AG04449 (cell line): ENCODE measurements at regions not wholly inside any gene's neighbourhood (a gene's known extent, or its start where the extent isn't known, plus 50 kb on each side); places are given as distances from the start of the nearest gene placed in this dataset.
"Not testable (repeated sequence)": the region's sequence is repeated elsewhere in the genome, so short reads cannot be mapped to it uniquely, and the experiment has no call there.

ENCODE experiments used
- CTCF ChIA-PET: fragments of 350-600 bp; formaldehyde crosslinking; extraction: SDS; loops from one replicate; lab custom pipeline; 2021; ENCODE audit warnings: antibody characterized with exemption; lab: Yijun Ruan, JAX
- POLR2A ChIA-PET: fragments of 400-600, 350-600 bp; formaldehyde crosslinking; extraction: SDS; loops from one replicate; lab custom pipeline; 2020; ENCODE audit warnings: antibody characterized with exemption, inconsistent platforms; lab: Yijun Ruan, JAX
- DNase-seq: peaks from one replicate; pipeline ENCODE4 v3.0.0-alpha.2; 2010; ENCODE audit warnings: low read depth, low spot score
- H3K4me3 ChIP-seq: 2 replicates; pipeline ENCODE4 v1.5.1; 2011; ENCODE audit warnings: low read depth, mild to moderate bottlenecking, control low read depth, low read length
- CTCF ChIP-seq: IDR thresholded peaks from one replicate; pipeline ENCODE4 v1.5.1; 2011; ENCODE audit warnings: mild to moderate bottlenecking, moderate library complexity, low read length, control low read depth, inconsistent platforms; ENCODE audit not compliant: insufficient read depth; ENCODE audit errors: missing control alignments

GRCh38 chr13:21287331-21287907 is 111.0 kb downstream of the MRPL57 start:
- no peak overlapping the region for H3K4me3 ChIP-seq
- CTCF ChIA-PET, result interaction anchor here (0.6 to 3.0 kb wide), 3 partner anchors 11 to 189 kb away, joined by 4 to 19 read pairs (median 8); no protein-coding TSS in a partner anchor
- POLR2A ChIA-PET, result no interaction called here
- no peak for DNase-seq
- TF ChIP-seq CTCF, result no peak

GRCh38 chr13:21289475-21289874 is 113.0 kb downstream of the MRPL57 start:
- ChIA-PET POLR2A (no interaction called here), CTCF (interaction anchor here (0.9 to 3.0 kb wide), 2 partner anchors 9 to 188 kb away, joined by 6 to 19 read pairs; no protein-coding TSS in a partner anchor)
- no peak for DNase-seq
- no peak overlapping the region for H3K4me3 ChIP-seq
- TF ChIP-seq CTCF, result no peak

GRCh38 chr13:21290442-21291002 is 114.1 kb downstream of the MRPL57 start:
- H3K4me3 ChIP-seq, POLR2A ChIA-PET: not testable (repeated sequence)
- CTCF ChIA-PET, result interaction anchor here (9.6 kb wide), 1 partner anchor 187 kb away, joined by 187 read pairs; no protein-coding TSS in a partner anchor

GRCh38 chr13:21291840-21292239 is 115.4 kb downstream of the MRPL57 start:
- TF ChIP-seq CTCF, result no peak
- POLR2A ChIA-PET, result no interaction called here
- DNase-seq, result no peak
- H3K4me3 ChIP-seq, result no peak overlapping the region
- CTCF ChIA-PET, result interaction anchor here (9.6 kb wide), 1 partner anchor 186 kb away, joined by 187 read pairs; no protein-coding TSS in a partner anchor

More at GRCh38 chr13:21290442-21291002, 114.1 kb downstream of the MRPL57 start:
- DNase-seq, result not testable (repeated sequence)

- DNase-seq, POLR2A ChIA-PET: not testable (repeated sequence)
- CTCF ChIA-PET, result interaction anchor here (0.8 to 9.6 kb wide), 27 partner anchors 9 to 355 kb away, joined by 3 to 187 read pairs (median 4); partner anchors contain the start of gene ZDHHC20
These were observed 120.5 kb downstream of the MRPL57 start for GRCh38 chr13:21296991-21297390.

GRCh38 chr13:21297447-21297846 is 121.0 kb downstream of the MRPL57 start:
- POLR2A ChIA-PET, result interaction anchor here (0.8 kb wide), 1 partner anchor 9 kb away, joined by 3 read pairs; no protein-coding TSS in a partner anchor
- CTCF ChIA-PET, result interaction anchor here (0.6 to 9.6 kb wide), 28 partner anchors 9 to 356 kb away, joined by 3 to 187 read pairs (median 4); partner anchors contain the start of gene ZDHHC20
- peak overlapping the region; percentile 94 for H3K4me3 ChIP-seq
- no peak for DNase-seq
- no peak for TF ChIP-seq CTCF

More at GRCh38 chr13:21296991-21297390, 120.5 kb downstream of the MRPL57 start:
- peak; percentile 42 for TF ChIP-seq CTCF
- not testable (repeated sequence) for H3K4me3 ChIP-seq
